ENCODE measurements at regions not wholly inside any gene's neighbourhood (a gene's known extent, or its start where the extent isn't known, plus 50 kb on each side); places are given as distances from the start of the nearest gene placed in this dataset.

GRCh38 chr14:85911044-85911443 is 381.1 kb downstream of the FLRT2 start:
- TF ChIP-seq CTCF (IDR thresholded peaks at IDR 0.05; ENCODE audit: insufficient read depth, low read depth, low read length) (no peak), EZH2 (IDR thresholded peaks at IDR 0.05; ENCODE audit: insufficient read depth, low read length) (no peak)
